ENCODE measurements at regions not wholly inside any gene's neighbourhood (a gene's known extent, or its start where the extent isn't known, plus 50 kb on each side); places are given as distances from the start of the nearest gene placed in this dataset.

DNA sequence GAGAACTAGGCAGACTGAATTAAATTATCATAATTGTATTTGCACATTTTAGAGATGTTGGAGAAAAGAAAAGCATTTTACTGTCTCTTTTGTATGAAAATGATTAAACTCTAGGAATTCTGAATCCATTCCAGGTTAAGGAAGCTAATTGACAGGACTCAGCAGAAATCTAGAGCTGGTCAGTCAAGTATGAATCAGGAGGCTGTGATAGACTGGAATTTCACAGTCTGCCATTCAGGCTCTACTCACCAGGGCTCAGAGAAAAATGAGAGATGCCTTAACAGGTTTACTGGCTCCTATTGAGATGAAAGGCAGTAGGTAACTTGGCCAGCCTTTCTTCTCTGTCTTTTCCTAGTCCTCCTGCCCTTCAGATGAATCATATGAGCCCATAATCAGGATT lies 693.9 kb upstream of the CHORDC1 start:
- intact Hi-C loops (cut with DNase I) = no loop called here
- DNase-seq = no peak
- H3K4me1 ChIP-seq = no peaks in the 10 kb centered on the region
- no peaks in the 10 kb centered on the region for H3K36me3 ChIP-seq
- H3K4me3 ChIP-seq = no peak overlapping the region
- no peak for ATAC-seq
- no peak for TF ChIP-seq POLR2A (IDR thresholded peaks at IDR 0.05)
- H3K9me3 ChIP-seq = no peaks in the 10 kb centered on the region
- H3K27me3 ChIP-seq = no peaks in the 10 kb centered on the region
- no peak overlapping the region for H3K27ac ChIP-seq

DNA sequence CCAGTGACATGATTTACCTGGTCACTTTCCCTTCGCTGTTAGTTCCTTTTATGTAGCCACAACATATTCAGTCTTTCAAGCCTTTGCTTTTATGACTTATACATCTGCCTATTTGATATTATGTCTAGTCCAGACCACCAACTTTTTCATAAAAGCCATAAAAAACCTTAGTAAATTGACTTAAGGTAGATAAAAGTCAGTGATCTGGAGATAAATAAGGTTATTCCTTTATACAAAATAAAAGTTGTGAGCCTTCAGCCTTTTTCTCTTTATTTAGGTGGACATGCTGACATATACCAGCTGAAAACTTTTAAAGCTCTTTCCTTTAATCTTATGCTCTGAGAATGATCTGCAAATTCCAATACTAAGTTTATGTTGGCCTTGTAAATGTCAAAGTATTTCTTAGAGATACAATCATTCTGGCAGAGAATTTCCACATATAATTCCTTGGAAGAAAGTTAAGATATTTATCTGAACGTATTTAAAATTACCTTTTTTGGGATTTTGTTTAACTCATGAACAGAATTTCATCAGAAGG lies 690.4 kb upstream of the CHORDC1 start:
- no peaks in the 10 kb centered on the region for H3K36me3 ChIP-seq
- no peaks in the 10 kb centered on the region for H3K27me3 ChIP-seq
- ATAC-seq (no peak), DNase-seq (no peak)
- no peaks in the 10 kb centered on the region for H3K4me1 ChIP-seq
- H3K27ac ChIP-seq = no peak overlapping the region
- H3K4me3 ChIP-seq = no peak overlapping the region
- H3K9me3 ChIP-seq = no peaks in the 10 kb centered on the region
- intact Hi-C loops (cut with DNase I) = no loop called here
- WGBS (ENCODE audit: insufficient coverage, low coverage, low lambda C conversion rate, missing lambda C conversion rate) = 63% methylated on average over 2 of the region's 2 CpGs
- TF ChIP-seq, protein P1, sequence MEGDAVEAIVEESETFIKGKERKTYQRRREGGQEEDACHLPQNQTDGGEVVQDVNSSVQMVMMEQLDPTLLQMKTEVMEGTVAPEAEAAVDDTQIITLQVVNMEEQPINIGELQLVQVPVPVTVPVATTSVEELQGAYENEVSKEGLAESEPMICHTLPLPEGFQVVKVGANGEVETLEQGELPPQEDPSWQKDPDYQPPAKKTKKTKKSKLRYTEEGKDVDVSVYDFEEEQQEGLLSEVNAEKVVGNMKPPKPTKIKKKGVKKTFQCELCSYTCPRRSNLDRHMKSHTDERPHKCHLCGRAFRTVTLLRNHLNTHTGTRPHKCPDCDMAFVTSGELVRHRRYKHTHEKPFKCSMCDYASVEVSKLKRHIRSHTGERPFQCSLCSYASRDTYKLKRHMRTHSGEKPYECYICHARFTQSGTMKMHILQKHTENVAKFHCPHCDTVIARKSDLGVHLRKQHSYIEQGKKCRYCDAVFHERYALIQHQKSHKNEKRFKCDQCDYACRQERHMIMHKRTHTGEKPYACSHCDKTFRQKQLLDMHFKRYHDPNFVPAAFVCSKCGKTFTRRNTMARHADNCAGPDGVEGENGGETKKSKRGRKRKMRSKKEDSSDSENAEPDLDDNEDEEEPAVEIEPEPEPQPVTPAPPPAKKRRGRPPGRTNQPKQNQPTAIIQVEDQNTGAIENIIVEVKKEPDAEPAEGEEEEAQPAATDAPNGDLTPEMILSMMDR (IDR thresholded peaks at IDR 0.05) = no peak
- no peak for TF ChIP-seq POLR2A (IDR thresholded peaks at IDR 0.05)

DNA sequence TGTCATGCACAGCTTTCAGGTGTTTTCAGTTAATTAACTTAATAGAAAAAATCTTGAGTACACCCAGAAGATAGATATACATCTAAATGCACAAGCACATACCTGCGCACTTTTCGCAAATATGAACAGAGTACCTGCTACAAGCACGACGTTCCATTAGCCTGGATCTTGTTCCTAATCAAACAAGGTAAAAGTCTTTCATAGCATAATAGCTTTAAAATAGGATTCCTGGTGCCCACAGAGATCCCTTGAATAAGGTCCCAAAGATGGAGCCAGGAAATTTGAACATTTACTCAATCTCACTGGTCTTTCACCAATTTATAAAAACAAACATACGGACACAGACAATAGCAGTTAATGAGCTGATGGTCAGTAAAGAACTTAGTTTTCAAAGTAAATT lies 689.8 kb upstream of the CHORDC1 start:
- no peaks in the 10 kb centered on the region for H3K9me3 ChIP-seq
- DNase-seq = no peak
- H3K4me3 ChIP-seq = no peak overlapping the region
- no peaks in the 10 kb centered on the region for H3K27me3 ChIP-seq
- TF ChIP-seq, protein P1 (IDR thresholded peaks at IDR 0.05) = no peak
- TF ChIP-seq POLR2A (IDR thresholded peaks at IDR 0.05) = no peak
- WGBS (ENCODE audit: insufficient coverage, low coverage, low lambda C conversion rate, missing lambda C conversion rate) = 94% methylated on average over 5 of the region's 5 CpGs
- intact Hi-C loops (cut with DNase I) = no loop called here
- no peak for ATAC-seq
- no peak overlapping the region for H3K27ac ChIP-seq
- no peaks in the 10 kb centered on the region for H3K4me1 ChIP-seq
- no peaks in the 10 kb centered on the region for H3K36me3 ChIP-seq

DNA sequence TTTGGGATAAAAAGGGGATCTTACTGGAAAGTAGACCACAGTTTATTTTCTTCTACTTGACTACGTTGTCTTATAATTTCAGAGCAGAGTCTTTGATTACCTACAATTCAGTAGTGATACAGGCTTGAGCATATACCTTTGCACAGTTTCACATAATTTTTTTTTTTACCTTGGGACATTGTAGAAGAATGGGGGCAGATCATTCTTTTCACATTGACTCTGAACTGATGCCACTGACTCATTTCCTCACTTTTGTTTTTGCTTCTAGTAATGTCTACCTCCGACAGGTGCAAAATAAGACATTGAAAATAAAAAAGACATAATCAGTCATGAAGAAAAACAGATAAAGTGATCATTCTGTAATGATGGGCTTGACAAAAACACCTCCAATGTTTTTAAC lies 688.3 kb upstream of the CHORDC1 start:
- ATAC-seq = no peak
- Histone ChIP-seq H3K4me3 (no peak overlapping the region), H3K4me1 (no peaks in the 10 kb centered on the region), H3K27me3 (no peaks in the 10 kb centered on the region), H3K27ac (no peak overlapping the region), H3K9me3 (no peaks in the 10 kb centered on the region), H3K36me3 (no peaks in the 10 kb centered on the region)
- WGBS (ENCODE audit: insufficient coverage, low coverage, low lambda C conversion rate, missing lambda C conversion rate) = 73% methylated on average over 2 of the region's 2 CpGs
- intact Hi-C loops (cut with DNase I) = no loop called here
- TF ChIP-seq POLR2A (IDR thresholded peaks at IDR 0.05) = no peak
- TF ChIP-seq, protein P1 (IDR thresholded peaks at IDR 0.05) = no peak
- DNase-seq = no peak

DNA sequence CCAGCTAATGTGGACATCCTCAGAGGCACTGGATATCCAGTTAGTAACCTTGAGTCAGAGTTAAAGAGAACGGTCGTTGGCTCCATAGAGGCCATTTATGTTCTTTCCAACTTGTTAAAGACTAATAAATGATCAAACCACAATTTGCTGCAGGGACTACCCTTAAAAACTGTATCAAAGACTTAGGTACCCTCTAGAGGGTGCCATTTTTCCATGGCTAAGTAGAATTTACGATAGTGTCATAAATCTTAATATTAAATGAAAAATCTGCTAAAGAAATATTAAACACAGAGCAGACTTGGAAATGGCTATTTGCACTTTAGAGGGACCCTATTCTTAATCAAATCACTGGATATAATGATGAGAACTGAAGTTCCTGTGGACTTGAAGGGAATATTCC lies 685.2 kb upstream of the CHORDC1 start:
- TF ChIP-seq POLR2A (IDR thresholded peaks at IDR 0.05) = no peak
- TF ChIP-seq, protein P1 (IDR thresholded peaks at IDR 0.05) = no peak
- Histone ChIP-seq H3K4me1 (no peaks in the 10 kb centered on the region), H3K9me3 (no peaks in the 10 kb centered on the region), H3K4me3 (no peak overlapping the region), H3K36me3 (no peaks in the 10 kb centered on the region), H3K27ac (no peak overlapping the region), H3K27me3 (no peaks in the 10 kb centered on the region)
- WGBS (ENCODE audit: insufficient coverage, low coverage, low lambda C conversion rate, missing lambda C conversion rate) = 40% methylated on average over 2 of the region's 3 CpGs
- no peak for ATAC-seq
- no peak for DNase-seq
- intact Hi-C loops (cut with DNase I) = no loop called here
